Suppressor macrophage treated with lipopolysaccharide for 1 hour (primary cell): ENCODE measurements at regions not wholly inside any gene's neighbourhood (a gene's known extent, or its start where the extent isn't known, plus 50 kb on each side); places are given as distances from the start of the nearest gene placed in this dataset.

Experiments
- DNase-seq, 3 donors: peaks; one replicate each; pipeline ENCODE4 v3.0.0-alpha.2; 2020 to 2022

DNA sequence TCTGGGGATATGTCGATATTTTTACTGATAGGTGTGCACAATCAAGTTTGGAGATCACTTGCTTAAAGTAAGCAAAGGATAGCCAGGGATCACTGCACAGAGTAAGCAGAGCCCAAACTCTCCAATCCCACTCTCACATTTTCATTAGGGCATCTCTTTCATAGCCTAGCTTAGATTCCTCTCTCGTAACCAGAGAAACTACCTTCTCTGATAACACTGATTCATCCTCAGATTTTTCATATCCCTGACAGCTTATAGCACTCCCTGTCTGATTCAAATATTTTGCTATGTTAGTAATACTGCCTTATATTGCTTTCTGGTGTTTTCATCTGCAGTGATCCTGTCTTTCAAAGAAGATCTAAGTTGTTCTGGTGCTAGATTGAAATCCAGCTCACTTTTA lies 123.7 kb downstream of the CBLL2 start:
- no peak for DNase-seq

DNA sequence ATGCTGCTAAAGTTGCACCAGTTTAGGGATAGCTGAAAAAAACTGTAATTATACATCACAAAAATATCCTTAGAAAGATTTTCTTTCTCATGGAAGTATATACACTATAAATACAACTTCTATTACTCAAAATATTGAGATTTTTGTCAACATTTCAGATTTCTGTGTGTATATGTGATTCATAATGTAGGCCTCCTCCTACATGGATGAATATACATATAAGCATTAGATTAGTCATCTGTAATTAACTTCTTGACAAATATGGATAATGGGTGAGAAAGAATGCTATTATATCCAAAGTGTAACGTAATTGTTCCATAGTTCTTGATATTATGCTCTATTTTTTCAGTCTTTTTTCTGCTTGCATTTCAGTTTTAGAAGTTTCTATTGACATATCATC lies 124.9 kb downstream of the CBLL2 start:
- DNase-seq, result no peak

DNA sequence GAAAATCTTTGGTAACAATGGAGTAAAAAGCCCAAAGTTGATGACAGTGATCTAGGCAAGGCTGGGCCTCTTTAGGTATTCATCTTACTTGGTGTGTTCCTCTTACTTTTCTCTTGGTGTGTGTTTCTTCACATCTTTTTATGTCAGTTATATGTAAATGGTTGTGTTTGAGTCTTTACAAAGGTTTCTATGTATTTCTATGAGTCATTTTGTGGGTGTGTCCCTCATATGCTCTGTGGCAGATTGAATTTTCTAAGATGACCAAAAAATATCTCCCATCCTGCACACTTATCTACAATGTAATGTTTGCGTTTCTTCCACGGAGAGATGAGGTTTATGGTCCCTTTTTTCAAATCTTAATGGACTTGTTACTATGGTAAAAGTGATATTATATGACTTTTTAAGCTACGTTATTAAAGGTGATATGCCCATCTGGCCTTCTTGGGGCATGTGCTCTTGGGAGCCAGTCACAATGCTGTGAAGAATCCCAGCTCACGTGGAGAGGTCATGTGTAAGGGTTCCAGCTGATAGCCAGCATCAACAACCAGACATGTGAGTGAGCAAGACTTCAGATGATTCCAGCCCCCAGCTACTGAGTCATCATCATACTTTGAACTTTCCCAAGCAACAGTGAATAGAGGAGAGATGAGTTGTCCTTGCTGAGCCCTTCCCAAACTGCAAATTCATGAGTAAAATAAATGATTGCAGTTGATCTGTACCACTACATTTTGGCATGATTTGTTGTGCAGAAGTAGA lies 126.9 kb downstream of the CBLL2 start:
- no peak for DNase-seq

DNA sequence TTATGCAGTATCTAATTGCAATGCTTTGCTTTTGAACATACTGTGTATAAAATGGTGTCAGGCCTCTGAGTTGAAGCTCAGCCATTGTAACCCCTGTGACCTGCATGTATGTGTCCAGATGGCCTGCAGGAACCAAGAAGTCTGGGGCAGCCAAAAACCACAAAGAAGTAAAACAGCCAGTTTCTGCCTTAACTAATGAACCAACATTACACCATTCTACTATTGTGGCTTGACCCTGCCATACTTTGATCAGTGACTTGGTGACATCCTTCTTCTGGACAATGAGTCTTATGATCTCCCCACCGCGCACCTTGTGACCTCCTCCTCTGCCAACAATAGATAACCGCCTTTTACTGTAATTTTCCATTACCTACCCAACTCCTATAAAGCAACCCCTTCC lies 131.6 kb downstream of the CBLL2 start:
- no peak for DNase-seq

DNA sequence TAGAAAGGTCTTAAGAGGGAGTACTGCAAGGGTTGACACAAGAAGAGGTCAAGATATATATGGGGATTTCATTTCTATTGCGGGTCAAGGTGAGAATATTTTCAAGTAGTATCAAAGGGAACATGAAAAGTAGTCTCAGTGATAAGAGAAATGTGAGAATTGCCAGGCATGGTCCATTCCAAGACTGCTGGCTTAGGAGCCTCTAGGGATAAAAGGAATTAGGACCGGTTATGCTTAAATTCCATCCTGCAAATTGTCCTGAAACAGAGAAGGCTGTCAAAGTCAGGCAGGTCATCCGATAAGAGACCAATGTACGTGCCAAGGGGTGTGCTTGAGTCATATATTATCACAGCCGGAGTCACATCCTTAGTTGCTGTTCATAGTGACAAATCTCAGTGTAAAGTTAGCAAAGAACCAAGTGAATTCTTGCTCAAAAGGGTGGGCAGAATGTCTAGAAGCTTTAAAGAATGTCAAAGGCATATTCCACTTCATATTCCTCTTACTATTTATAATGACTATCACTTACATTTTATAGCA lies 133.6 kb downstream of the CBLL2 start:
- DNase-seq, result no peak

DNA sequence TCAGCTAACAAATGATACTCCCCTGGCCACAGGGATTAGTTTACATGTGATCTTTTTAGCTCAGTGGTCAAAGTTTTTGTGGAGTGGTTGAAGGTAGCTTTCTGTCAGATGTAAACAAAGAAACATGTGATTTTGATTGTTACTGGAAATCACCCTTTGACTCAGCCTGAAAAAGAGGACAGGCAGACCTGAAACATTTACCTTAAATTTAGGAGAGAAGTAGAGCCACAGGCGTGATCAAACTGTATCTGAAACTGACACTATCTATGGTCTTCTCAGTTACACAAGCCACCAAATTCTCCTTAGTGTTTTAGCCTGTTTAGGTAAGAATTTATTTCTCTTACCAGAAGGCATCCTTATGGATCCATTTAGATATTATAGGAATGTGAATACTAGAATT lies 136.7 kb downstream of the CBLL2 start:
- no peak for DNase-seq

DNA sequence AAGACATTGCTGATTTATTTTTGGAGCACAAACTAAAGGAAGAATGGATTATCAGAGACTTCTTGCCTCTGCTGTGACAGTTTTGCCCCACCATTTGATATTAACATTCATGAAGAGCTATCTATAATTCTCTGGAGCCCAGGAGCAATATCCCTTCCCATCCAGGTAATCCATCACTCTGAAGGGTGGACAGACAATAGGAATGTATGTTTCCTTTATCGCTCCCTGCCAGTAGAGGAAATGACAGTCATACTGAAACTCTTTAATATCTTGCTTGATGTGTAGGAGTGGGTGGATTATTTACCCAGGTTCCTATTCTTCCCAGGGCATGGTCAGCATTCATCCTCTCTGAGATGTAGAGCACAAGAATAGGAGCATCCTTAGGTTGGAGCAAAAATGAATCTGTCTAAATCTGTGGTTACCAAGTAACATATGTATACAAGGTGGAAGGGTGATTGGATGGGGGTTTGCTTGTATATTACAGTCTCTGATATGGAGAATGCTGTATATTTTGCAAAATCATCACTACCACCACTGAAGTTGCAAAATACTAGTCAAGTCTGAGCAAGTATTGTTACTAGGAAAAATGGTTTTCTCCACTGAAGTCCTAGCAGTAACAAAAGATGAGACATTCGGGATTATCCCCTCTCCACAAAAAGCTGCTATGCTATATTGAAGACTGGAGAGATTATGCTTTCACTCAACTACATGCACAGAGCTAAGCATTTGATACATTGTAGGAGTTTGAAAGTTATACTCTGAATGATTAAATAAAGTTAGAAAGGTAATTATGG lies 151.6 kb downstream of the CBLL2 start:
- DNase-seq, result no peak

DNA sequence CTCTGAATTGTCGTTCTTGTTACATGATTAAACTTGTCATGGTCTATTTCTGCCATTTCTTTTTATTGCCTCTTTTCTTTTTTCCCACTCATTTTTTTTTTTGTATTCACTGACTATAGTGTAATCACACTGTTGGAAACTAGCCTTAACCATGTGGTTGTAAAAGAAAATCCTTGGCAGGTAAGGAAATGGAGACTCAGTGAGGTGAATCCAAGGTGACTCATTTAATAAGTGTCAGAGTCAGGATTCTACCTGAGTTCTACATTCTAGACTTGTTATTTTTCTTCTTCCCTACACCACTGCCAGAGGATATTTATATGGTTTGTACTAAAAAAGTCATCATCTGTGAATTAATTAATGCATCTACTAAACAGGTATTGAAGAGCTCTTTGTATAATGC lies 152.2 kb downstream of the CBLL2 start:
- no peak for DNase-seq

DNA sequence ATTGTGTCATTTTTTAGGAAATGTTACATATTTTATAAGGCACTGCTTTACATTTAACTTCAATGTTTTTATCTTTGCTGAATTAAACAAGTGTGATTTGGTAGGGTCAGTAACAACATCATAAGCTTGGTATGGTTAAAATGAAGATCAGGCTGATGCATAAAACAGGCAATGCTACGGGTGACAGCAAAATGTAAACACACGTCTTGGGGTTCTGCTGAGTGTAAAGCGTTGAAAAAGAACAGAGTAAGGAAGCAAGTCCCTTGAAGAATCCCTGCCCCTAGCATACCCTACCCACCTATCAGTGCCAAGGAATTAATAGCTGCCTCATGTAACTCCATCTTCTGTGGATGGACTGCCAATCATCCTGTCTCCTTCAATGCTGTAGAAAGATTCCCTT lies 157.0 kb downstream of the CBLL2 start:
- no peak for DNase-seq

DNA sequence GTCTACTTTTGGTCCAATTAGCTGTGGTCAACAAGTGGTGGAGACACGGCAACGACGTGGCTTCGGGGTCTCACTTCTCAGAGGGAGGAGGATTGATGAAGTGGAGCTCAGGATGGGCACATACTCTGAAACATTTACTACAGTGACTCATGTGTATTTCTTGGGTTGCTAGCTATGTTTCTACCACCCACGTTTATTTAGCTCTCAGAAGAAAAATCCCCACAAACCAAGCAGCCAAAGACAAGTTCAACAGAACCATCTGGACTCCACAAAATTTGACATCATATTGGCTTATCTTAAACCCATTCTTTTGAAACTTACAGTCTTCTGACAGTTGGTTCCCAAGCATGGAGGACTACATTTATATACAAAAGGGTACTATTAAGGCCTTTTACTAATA lies 158.0 kb downstream of the CBLL2 start:
- no peak for DNase-seq

DNA sequence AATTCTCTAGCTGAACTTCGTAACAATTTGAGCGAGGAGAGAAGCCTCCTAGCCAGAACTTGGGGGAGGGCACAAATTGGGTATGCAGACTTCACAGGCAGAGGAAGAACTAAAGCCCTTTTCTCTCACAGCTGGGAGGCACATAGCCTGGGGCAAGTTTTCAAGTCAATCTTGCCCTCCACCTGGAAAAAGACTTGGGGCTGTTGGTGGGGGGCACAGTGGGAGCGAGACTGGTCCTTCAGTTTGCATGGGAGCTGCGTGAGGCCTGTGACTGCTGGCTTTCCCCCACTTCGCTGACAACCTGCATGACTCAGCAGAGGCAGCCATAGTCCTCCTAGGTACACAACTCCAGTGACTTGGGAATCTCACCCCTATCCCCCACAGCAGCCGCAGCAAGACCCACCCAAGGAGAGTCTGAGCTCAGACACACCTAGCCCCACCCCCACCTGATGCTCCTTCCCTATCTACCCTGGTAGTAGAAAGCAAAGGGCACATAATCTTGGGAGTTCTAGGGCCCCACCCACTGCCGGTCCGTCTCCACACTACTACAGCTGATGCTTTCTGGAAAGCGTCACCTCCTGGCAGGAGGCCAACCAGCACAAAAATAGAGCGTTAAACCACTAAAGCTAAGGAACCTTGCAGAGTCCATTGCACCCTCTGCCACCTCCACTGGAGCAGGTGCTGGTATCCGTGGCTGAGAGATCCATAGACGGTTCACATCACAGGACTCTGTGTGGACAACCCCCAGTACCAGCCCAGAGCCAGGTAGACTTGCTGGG lies 160.8 kb downstream of the CBLL2 start:
- no peak for DNase-seq

DNA sequence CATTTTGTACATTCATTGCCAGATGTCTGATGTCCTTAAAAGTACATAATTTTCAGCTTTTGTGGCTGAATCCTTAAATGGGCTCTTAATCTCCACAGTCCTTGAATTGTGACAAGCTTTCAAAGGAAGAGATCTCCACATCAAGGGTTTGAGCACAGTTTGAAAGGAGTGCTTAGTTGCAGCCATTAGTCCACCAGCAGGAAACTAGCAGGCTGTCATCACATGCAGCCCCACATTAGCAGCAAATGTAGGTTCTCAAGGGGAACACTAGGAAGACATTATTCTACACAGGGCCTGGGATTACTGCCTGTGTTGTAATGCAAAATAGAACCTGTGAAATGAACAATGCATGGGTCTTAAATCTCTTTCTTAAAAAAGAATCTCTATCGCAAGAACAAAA lies 173.2 kb downstream of the CBLL2 start:
- no peak for DNase-seq

DNA sequence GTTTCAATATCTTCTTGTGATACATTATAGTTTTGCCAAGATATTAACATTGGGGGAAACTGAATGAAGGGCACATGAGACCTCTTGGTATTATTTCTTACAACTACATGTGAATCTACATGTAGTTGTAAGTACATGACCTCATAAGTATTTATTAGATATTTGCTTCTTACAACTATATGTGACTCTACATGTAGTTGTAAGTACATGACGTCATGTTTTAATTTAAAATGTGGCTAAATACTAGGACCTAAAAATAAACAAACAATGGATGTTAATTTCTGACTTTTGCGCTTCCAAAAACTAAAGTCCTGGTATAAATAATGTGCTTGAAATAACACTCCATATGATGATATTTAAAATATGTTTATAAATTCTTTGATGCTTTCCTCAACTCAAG lies 190.2 kb downstream of the CBLL2 start:
- DNase-seq, result no peak

DNA sequence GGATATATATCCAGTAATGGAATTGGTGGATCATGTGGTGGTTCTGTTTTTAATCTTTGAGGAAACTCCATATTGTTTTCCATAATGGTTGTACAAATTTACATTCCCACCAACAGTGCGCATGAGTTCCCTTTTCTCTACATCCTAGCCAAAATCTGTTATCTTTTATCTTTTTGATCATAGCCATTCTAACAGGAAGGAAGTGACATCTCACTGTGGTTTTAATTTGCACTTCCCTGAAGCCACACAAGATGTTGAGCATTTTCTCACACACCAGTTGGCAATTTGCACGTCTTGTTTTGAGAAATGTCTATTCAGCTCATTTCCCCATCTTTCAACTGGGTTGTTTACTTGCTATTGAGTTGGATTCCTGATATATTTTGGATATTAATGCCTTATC lies 194.9 kb downstream of the CBLL2 start:
- no peak for DNase-seq

DNA sequence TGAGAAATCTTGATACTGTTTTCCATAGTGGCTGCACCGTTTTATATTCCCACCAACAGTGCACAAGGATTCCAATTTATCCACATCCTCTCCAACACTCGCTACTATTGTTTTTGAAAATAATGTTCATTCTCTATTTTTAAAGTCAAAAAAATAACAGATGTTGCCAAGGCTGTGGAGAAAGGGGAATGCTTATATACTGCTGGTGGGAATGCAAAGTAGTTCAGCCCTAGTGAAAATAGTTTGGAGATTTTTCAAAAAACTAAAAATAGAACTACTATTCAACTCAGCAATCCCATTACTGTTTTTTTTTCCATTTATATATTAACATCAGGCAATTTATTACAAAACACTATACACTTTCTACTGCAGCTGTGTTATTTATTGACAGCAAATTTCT lies 208.7 kb downstream of the CBLL2 start:
- no peak for DNase-seq

DNA sequence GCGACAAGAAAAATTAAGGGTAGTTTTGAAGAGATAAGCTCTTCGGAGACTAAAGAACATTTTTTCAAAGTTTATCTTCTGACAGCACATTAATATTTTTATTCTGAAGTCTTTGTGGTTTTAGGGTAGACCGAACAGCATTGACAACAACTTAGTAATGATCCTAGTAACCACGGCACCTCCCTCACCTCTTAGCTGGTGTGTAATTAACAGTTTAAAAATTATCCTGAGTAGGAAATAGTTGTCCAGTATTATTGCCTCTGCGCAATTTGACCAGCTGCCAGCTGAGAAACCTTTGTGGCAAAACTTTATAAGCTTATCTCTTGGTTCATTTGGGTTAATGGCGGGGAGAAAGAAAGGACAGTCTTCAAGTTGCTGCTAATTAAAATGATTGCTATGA lies 213.6 kb downstream of the CBLL2 start:
- DNase-seq, result no peak

DNA sequence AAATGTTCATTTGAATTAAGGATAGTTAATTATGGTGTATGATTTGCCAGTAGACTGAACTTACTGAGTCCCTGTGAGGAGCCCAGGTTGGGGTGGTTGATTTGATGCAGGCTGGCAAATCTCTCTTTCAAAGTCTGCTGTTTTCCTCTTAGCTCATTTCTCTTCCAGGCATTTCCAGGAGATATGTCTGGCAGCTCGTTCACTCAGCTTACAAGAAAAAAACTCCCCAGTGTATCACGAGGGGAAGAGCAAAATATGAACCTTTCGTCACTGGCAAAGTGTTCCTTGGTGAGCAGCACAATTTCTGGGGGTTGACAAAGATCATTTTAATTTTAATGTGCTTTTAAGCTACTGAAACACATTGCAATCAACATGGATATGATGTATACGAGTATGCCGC lies 244.2 kb downstream of the CBLL2 start:
- no peak for DNase-seq

DNA sequence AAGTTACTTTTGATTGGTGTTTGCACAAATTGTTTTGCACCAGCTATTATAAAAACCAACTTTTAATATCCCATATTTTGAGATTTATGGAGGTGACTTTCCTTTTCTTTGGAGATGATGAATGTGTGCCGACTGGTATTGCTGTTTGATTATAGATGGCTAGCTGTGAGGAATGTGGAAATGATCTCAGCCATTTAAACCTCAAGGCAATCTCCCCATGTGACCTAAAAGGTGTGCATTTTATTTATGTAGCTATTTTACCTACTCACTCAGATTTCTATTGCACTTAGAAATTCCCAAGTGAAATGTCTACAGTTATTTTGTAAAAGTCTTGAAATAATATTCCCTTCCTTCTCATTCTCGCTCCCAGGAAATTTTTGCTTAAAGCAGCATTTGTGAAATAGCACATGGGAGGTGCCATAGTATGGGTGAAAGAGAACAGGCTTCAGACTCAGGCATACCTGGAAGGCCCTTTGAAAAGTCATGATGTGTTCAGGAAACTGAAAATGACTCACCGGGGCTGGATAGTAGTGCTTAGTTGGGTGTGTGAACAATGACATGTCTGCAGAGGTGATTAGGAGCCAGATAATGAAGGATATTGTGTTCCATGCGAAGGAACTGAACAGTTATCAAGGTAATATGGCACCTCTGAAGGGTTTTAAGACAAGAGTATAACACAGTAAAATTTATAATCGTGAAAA lies 247.6 kb downstream of the CBLL2 start:
- no peak for DNase-seq

DNA sequence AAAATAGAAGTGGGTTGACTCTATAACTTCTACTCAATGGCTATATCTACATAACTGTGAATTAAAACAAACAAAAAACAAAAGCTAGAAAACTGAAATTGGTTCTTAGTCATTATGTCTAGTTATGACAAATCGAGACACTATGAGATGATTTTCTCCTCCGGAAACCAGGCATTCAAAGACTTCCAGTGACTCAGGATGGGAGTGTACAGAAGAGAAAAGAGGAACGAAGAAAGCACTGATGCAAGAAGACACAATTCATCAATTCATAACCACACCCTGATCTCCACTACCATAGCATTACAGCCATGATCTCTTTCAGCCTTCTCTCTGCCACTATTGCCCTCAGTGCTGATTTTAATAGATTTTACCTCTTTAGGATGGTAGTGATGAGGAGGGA lies 253.6 kb downstream of the CBLL2 start:
- DNase-seq, result peak in 1 of 3 donors; percentile 1

DNA sequence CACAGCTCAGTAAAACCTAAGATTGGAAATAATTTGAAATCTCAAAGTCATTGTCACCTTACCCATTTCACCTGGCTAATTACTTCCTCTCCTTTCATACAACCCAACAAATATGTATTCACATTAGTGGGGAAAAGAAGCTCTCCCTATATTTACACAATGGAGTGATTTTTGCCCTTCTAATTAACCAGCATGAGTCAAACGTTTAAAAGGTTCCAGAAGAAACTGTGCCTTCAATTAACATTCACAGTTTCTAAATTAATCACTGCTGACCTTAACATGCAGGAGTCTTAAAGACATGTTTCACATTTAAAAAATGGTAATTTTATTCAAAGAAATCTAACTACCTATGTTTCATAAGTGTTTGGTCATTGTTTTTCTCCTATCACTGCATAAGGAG lies 254.6 kb downstream of the CBLL2 start:
- DNase-seq, result no peak

DNA sequence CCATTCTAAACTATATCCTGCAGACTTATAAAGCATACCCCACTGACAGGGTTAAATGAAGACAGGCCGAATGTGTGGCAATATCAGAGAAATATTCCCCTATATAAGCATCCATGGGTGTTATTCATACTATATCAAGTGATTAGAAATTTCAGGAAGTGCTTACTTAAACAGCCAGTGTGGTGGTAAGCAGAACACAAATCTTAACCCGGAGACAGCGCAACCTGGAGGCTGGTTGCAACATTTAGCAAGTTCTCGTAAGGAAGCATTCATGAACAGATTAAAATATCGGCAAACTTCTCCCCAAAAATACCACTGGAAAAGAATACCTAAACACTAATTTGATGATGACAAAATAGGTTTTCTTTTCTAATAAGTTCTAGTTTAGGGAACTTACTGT lies 261.2 kb downstream of the CBLL2 start:
- DNase-seq, result no peak

DNA sequence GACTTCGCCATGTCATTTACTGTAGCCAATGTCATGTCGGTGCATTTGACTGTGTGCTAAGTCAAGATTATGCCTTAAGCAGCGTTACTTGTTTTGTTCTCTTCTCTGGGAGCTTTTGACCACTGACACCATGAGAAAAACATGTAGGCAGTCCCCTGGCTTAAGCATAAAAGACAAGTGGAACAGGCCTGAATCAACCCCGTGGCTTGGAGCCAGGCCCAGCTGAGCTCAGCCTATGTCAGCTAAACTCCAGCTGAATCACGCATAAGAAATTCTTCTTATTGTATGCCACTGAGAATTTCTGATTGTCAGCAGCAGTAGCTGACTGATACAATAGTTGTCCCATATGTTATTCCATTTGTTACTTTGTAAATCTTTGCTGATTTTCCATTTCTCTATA lies 261.9 kb downstream of the CBLL2 start:
- DNase-seq, result no peak

DNA sequence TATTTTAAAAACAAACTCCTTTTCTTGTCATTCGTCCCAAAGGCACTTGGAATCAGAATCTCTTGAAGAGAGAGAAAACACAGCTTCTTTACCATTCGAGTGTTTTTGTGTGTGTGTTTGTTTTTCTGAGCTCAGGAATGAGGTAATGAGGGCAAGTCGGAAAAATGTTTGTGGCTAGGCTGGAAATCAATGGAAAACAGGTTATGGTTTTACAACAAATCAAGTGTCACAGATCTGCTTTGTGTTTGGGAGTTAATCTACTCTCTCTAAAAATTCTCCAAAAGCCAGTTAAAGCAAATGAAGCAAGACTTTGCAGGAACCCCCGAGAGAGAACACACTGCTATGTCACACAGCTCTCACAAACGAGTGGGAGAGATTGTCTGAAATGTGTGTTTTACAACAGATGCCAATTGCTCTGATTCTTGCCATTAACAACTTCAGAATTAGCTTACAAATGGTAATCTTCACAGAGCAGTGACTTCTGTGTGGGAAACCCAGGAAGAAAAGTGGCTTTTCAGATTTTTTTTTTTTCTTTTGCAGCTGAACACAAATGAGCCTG lies 264.1 kb downstream of the CBLL2 start:
- DNase-seq, result no peak
